ENCODE measurements at regions not wholly inside any gene's neighbourhood (a gene's known extent, or its start where the extent isn't known, plus 50 kb on each side); places are given as distances from the start of the nearest gene placed in this dataset.
"Not testable (repeated sequence)": the region's sequence is repeated elsewhere in the genome, so short reads cannot be mapped to it uniquely, and the experiment has no call there.

DNA sequence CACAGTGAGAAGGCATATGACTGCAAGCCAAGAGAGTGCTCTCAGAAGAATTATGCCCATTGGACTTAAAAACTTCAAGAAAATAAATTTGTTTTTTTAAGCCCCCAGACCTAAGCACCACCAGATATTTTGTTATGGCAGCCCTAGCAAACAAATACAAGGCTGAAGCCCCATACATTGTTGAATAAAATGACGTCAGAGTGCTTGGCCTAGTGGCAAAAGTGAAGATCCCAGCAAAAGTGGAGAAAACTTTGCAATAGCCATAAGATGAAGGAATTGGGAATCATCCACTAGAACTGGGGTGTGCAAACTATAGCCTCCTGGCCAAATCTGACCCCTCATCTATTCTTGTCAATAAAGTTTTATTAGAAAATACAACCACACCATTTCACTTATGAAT, 517.5 kb downstream of the IRS1 start:
- no peak for DNase-seq (ENCODE audit: low read depth)
- no peak for TF ChIP-seq CTCF (IDR thresholded peaks at IDR 0.05; ENCODE audit: low read length, missing control alignments)
- H3K4me3 ChIP-seq (replicated peaks; ENCODE audit: low read depth, low read length) = no peak overlapping the region

- DNase-seq (ENCODE audit: low read depth); H3K4me3 ChIP-seq (replicated peaks; ENCODE audit: low read depth, low read length): not testable (repeated sequence)
These were observed 519.5 kb downstream of the IRS1 start for GRCh38 chr2:226280136-226280535.

- no peak for TF ChIP-seq CTCF (IDR thresholded peaks at IDR 0.05; ENCODE audit: low read length, missing control alignments)
- no peak overlapping the region for H3K4me3 ChIP-seq (replicated peaks; ENCODE audit: low read depth, low read length)
- no peak for DNase-seq (ENCODE audit: low read depth)
These were observed 524.4 kb downstream of the IRS1 start for GRCh38 chr2:226275215-226275614.

DNA sequence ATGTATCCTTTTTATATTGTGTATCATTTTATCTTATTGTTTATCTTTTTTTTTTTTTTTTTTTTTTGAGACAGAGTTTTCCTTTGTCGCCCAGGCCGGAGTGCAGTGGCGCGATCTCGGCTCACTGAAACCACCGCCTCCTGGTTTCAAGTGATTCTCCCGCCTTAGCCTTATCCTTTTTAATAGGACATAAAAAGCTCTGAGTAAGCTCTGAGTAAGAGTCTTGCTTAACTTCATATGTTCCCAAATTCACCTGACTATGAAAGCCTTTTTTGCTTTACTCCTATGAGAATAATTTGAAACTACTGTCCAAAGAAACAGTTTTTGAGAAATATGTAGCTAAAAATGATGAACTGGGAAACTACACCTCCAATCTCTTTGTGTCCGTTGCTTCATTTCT, 525.5 kb downstream of the IRS1 start:
- DNase-seq (ENCODE audit: low read depth) = no peak
- no peak overlapping the region for H3K4me3 ChIP-seq (replicated peaks; ENCODE audit: low read depth, low read length)
- TF ChIP-seq CTCF (IDR thresholded peaks at IDR 0.05; ENCODE audit: low read length, missing control alignments) = no peak

GRCh38 chr2:226273440-226273839, 526.2 kb downstream of the IRS1 start:
- TF ChIP-seq CTCF (IDR thresholded peaks at IDR 0.05; ENCODE audit: low read length, missing control alignments) = no peak
- no peak for DNase-seq (ENCODE audit: low read depth)
- H3K4me3 ChIP-seq (replicated peaks; ENCODE audit: low read depth, low read length) = no peak overlapping the region

DNA sequence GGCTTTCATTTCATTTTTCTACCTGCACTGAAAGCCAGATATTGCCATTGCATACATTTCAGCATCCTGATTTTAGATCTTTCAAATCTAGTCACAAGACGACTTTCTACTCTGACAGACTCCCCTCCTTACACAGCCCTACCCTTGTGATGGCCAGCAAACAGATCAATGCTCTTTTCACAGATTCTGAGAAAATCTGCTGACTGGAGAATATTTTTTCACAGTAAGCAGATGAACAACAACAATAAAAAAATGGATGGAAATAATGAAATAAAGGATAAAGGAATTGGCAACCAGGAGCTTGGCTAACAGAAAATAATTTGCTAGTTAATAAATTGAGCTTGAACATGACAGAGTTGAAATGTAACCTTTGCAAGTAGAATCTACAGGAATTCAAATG, 527.2 kb downstream of the IRS1 start:
- no peak overlapping the region for H3K4me3 ChIP-seq (replicated peaks; ENCODE audit: low read depth, low read length)
- DNase-seq (ENCODE audit: low read depth) = no peak
- no peak for TF ChIP-seq CTCF (IDR thresholded peaks at IDR 0.05; ENCODE audit: low read length, missing control alignments)

DNA sequence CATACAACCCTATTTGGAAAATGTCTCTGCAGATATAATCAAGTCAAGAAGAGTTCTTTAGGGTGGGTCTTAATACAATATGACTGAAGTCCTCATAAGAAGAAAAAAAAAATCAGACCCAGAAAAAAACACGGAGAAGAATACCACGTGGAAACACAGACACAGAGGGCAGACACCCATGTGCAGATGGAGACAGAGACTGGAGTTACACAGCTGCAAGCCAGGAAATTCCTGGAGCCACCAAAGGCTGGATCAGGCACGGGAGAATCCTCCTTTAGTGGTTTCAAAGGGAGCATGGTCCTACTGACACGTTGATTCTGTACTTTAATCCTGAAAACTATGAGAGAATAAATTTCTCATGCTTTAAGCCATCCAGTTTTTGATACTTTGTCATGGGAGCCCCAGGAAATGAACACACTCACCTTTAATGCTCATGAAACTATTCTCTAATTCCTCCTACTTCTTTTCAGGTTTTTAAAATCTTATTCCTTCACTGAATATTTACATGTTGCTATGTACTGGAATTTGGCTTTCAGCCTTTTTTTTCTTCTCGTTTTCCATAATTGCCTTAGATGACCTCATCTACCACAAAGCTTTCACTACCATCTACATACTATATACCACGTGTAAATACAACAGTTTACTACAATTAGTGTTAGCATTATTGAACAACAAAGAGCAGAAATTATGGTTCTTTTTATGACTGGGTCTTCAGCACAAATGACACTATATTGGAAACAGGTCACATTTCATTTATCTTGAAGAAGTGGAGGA, 529.1 kb downstream of the IRS1 start:
- H3K4me3 ChIP-seq (replicated peaks; ENCODE audit: low read depth, low read length) = no peak overlapping the region
- no peak for DNase-seq (ENCODE audit: low read depth)
- no peak for TF ChIP-seq CTCF (IDR thresholded peaks at IDR 0.05; ENCODE audit: low read length, missing control alignments)

Data from fibroblast of pulmonary artery (primary cell).